CD8-positive, alpha-beta memory T cell (primary cell): ENCODE measurements at regions not wholly inside any gene's neighbourhood (a gene's known extent, or its start where the extent isn't known, plus 50 kb on each side); places are given as distances from the start of the nearest gene placed in this dataset.

Source experiments
- CTCF ChIA-PET: fragments of 350-600 bp; sonication (Branson Sonifier 250); formaldehyde crosslinking; loops from one replicate; lab custom pipeline; 2021; ENCODE audit warnings: antibody characterized with exemption; lab: Charles Lee
- POLR2A ChIA-PET: fragments of 350-600 bp; sonication (Branson Sonifier 250); formaldehyde crosslinking; loops from one replicate; lab custom pipeline; 2021; ENCODE audit warnings: antibody characterized with exemption; lab: Charles Lee
- DNase-seq, 5 donors: peaks; one replicate each; pipeline versions ENCODE4 v3.0.0 to v3.0.0-alpha.2; 2020 to 2022; ENCODE audit warnings: mixed read lengths in 1 of 5
- H3K27ac ChIP-seq: one replicate; pipeline ENCODE4 v1.7.0; 2013; ENCODE audit warnings: low read depth, mild to moderate bottlenecking, low read length, moderate library complexity
- H3K27me3 ChIP-seq: 2 replicates; pipeline ENCODE4 v1.7.0; 2013; ENCODE audit warnings: low read length, mild to moderate bottlenecking; ENCODE audit not compliant: insufficient read depth, poor library complexity, severe bottlenecking
- H3K36me3 ChIP-seq: 2 replicates; pipeline ENCODE4 v1.7.0; 2013; ENCODE audit warnings: mild to moderate bottlenecking, low read length, moderate library complexity; ENCODE audit not compliant: insufficient read depth
- H3K4me1 ChIP-seq: 2 replicates; pipeline ENCODE4 v1.7.0; 2013; ENCODE audit warnings: mild to moderate bottlenecking, low read length, moderate library complexity; ENCODE audit not compliant: insufficient read depth
- H3K4me3 ChIP-seq: 2 replicates; pipeline ENCODE4 v1.7.0; 2013; ENCODE audit warnings: mild to moderate bottlenecking, low read length
- H3K9me3 ChIP-seq: 2 replicates; pipeline ENCODE4 v1.7.0; 2013; ENCODE audit warnings: mild to moderate bottlenecking, low read length
- H3K27ac Mint-ChIP-seq, 8 donors: one replicate each; pipeline ENCODE4 v1.8.0; 2020 to 2021; ENCODE audit warnings: mixed read lengths in 8 of 8, mild to moderate bottlenecking in 6 of 8, inconsistent platforms in 3 of 8, moderate library complexity in 3 of 8
- H3K27me3 Mint-ChIP-seq, 2 donors: one replicate each; pipeline ENCODE4 v1.8.0; 2020 to 2021; ENCODE audit warnings: mixed read lengths in 2 of 2, mild to moderate bottlenecking in 1 of 2, moderate library complexity in 1 of 2
- H3K36me3 Mint-ChIP-seq, 3 donors: one replicate each; pipeline ENCODE4 v1.8.0; 2020 to 2021; ENCODE audit warnings: mixed read lengths in 3 of 3, inconsistent platforms in 1 of 3, mild to moderate bottlenecking in 1 of 3
- H3K4me1 Mint-ChIP-seq, 3 donors: one replicate each; pipeline ENCODE4 v1.8.0; 2020 to 2021; ENCODE audit warnings: mixed read lengths in 3 of 3, inconsistent platforms in 1 of 3, mild to moderate bottlenecking in 1 of 3
- H3K4me3 Mint-ChIP-seq, 7 donors: one replicate each; pipeline ENCODE4 v1.8.0; 2020 to 2021; ENCODE audit warnings: mixed read lengths in 7 of 7, mild to moderate bottlenecking in 6 of 7, moderate library complexity in 4 of 7, inconsistent platforms in 2 of 7
- H3K9me3 Mint-ChIP-seq, 5 donors: one replicate each; pipeline ENCODE4 v1.8.0; 2020 to 2022; ENCODE audit warnings: mixed read lengths in 5 of 5, mild to moderate bottlenecking in 3 of 5, moderate library complexity in 2 of 5, inconsistent platforms in 1 of 5

DNA sequence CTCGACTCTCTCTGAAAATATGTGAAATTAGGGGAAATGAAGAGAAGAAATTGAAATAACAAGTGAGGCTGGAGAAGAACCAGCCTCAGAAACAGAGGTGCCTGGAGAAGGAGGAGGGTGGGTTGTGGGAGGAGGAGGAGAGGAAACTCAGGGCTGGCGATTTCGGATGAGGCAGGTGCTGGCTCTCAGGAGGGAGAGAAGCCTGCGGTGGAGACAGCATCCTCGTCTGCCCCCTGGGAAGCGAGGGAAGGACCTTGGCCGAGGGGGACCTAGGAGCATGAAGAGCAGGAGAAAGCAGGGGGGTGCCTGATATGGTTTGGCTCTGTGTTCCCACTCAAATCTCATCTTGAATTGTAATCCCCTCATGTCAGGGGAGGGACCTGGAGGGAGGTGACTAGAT, 264.7 kb upstream of the TNRC6C start:
- H3K9me3 Mint-ChIP-seq = no peaks in the 10 kb centered on the region
- H3K27me3 Mint-ChIP-seq = peaks cover 16 to 27% of the 10 kb centered on the region in 2 donors
- H3K27ac Mint-ChIP-seq = peak overlapping the region in 1 of 8 donors; percentile 29
- Histone ChIP-seq H3K4me3 (no peak overlapping the region), H3K9me3 (no peaks in the 10 kb centered on the region), H3K36me3 (no peaks in the 10 kb centered on the region), H3K27me3 (peaks cover 5% of the 10 kb centered on the region), H3K4me1 (peaks cover 10% of the 10 kb centered on the region), H3K27ac (no peak overlapping the region)
- POLR2A ChIA-PET = no interaction called here
- DNase-seq = no peak
- H3K4me1 Mint-ChIP-seq = peaks cover 26 to 40% (median 26%) of the 10 kb centered on the region in 3 donors
- H3K36me3 Mint-ChIP-seq = no peaks in the 10 kb centered on the region
- CTCF ChIA-PET = no interaction called here
- no peak overlapping the region for H3K4me3 Mint-ChIP-seq

DNA sequence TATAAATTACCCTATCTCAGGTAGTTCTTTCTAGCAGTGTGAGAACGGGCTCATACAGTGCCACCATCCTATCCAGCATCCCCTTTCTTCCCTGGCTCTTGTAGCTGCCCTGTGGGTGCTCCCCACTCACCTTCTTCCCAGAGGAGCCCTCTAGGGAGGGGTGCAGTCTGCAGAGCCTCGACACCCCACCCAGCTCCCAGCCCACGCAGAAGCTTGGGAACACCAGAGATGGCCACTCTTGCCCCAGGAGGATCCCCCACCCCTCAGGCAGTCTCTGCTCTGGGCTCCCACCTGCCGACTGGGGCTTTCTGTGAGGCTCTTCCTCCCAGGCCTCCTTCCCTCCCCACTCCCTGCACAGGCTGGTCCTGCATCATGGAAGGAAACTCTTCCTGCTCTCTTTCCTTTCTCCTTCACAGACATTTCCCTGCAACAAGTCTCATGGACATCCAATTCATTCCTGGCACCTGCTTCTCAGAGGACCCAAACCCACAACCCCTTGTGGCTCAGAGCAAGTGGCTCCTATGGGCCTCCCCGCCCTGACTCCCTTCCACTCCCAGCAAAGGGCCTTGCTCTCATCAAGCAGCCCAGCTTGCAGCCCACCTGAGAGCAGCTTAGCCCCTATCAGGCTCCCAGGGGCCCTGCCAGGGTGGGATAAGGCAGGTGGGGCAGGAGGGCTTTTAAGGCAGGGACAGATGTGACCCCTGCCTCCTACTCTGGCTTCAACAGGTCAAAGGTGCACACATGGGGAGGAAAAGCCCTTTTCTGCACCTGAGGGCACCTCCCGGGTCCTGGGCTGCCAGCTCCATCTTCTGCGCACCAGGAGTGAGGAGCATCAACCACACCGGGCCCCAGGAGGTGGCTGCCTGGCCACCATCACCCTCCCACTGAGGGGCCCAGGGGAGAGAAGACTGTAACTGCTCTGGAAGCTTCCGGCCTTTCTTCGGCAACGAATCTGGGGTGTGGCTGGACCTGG, 263.8 kb upstream of the TNRC6C start:
- Mint-ChIP-seq H3K27me3 (peaks cover 16 to 27% of the 10 kb centered on the region in 2 donors), H3K27ac (peak overlapping the region in 1 of 8 donors; percentile 35), H3K9me3 (no peaks in the 10 kb centered on the region), H3K4me1 (peaks cover 26 to 40% (median 26%) of the 10 kb centered on the region in 3 donors), H3K4me3 (no peak overlapping the region), H3K36me3 (no peaks in the 10 kb centered on the region)
- ChIA-PET CTCF (no interaction called here), POLR2A (no interaction called here)
- DNase-seq = no peak
- no peaks in the 10 kb centered on the region for H3K9me3 ChIP-seq
- H3K27me3 ChIP-seq = peaks cover 5% of the 10 kb centered on the region
- no peaks in the 10 kb centered on the region for H3K36me3 ChIP-seq
- H3K4me1 ChIP-seq = peaks cover 10% of the 10 kb centered on the region
- no peak overlapping the region for H3K4me3 ChIP-seq
- H3K27ac ChIP-seq = no peak overlapping the region

DNA sequence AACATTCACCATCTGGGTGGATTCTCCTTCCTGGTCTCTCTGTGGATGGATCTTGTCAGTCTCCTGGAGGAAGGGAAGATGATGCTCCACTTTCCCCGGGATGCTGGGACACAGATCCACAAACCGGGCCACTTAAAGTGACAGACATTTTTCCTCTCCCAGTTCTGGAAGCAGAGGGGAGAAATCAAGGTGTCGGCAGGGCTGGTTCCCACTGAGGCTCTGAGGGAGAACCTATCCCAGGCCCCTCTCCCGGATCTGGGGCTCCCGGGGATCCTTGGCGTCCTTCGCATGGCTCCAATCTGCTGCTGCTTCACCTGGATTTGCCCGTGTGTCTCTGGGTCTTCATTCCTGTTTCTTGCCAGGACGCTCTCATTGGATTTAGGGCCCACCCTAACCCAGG, 263.1 kb upstream of the TNRC6C start:
- Mint-ChIP-seq H3K27me3 (peaks cover 16 to 27% of the 10 kb centered on the region in 2 donors), H3K9me3 (no peaks in the 10 kb centered on the region), H3K4me3 (no peak overlapping the region), H3K27ac (no peak overlapping the region), H3K4me1 (peaks cover 23 to 37% (median 23%) of the 10 kb centered on the region in 3 donors), H3K36me3 (no peaks in the 10 kb centered on the region)
- no peak overlapping the region for H3K27ac ChIP-seq
- H3K36me3 ChIP-seq = no peaks in the 10 kb centered on the region
- POLR2A ChIA-PET = no interaction called here
- DNase-seq = no peak
- CTCF ChIA-PET = interaction anchor here (0.5 kb wide), 1 partner anchor 495 kb away, joined by 3 read pairs; no protein-coding TSS in a partner anchor
- H3K9me3 ChIP-seq = no peaks in the 10 kb centered on the region
- no peak overlapping the region for H3K4me3 ChIP-seq
- peaks cover 7% of the 10 kb centered on the region for H3K4me1 ChIP-seq
- H3K27me3 ChIP-seq = peaks cover 5% of the 10 kb centered on the region

DNA sequence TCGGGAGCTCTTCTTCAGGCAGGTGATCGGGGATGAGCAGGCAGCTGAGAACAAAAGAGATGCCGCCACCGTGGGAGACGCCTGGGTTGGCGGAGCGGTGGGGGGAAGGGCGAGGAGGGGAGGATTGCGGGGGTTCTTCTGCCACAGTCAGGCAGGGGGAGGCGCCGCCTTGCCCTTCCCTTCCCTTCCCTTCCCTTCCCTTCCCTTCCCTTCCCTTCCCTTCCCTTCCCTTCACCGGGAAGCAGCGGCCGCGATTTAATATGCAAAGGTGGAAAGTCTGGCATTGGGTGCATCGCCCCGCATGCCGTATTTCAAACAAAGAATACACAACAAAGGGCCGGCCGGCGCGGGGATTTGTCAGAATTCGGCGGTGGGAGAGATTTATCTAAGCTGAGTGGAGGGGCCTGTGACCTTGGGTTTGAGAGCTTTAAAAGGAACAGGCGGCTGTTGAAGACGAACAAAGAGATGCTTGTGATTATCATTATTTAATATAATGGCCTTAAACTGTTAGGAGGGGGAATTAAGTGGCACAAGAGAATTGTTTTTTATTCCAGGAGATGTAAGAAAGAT, 262.3 kb upstream of the TNRC6C start:
- no peak for DNase-seq
- Mint-ChIP-seq H3K4me1 (peaks cover 14 to 28% (median 16%) of the 10 kb centered on the region in 3 donors), H3K9me3 (no peaks in the 10 kb centered on the region), H3K4me3 (peak overlapping the region in 1 of 7 donors; percentile 75), H3K27ac (peak overlapping the region in 1 of 8 donors; percentile 31), H3K27me3 (peaks cover 16 to 27% of the 10 kb centered on the region in 2 donors), H3K36me3 (no peaks in the 10 kb centered on the region)
- Histone ChIP-seq H3K4me3 (no peak overlapping the region), H3K27ac (no peak overlapping the region), H3K9me3 (no peaks in the 10 kb centered on the region), H3K4me1 (peaks cover 1% of the 10 kb centered on the region), H3K27me3 (peaks cover 5% of the 10 kb centered on the region), H3K36me3 (no peaks in the 10 kb centered on the region)
- POLR2A ChIA-PET = no interaction called here
- CTCF ChIA-PET = no interaction called here

DNA sequence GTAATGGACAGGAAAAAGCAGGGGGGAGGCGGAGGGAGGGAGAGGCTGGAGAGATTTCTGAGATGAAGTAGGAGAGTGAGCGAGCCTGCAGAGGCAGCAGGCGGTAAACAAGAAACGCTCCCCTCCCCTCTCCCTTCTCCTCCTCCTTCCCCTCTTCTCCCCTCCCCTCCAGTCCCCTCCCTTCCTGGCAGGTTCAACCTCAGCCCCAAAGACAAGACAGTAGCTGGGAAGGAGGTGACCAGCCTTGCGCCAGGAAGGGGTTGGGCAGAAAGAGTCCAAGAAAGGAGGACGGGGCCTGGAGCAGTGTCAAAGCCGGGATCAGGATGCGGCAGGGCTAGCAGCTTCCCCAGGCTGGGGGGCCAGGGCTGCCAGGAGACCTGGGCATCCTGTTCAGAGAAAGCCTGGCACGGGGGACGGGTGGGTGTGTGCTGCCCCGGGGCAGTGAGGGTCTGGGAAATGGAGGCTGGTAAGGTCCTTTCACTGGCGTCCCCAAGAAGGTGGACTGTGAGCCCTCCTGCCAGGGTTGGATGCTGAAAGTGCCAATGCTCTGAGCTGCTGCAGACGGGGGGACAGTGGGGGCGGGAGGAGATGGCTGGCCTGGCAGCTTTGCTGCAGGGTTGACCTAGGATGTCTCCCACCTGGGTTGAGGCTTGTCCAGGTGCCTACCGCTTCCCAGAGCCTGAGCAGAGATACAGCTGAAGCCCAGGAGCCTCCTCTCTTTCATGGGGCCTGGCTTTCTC, 261.6 kb upstream of the TNRC6C start:
- Histone ChIP-seq H3K27me3 (peaks cover 5% of the 10 kb centered on the region), H3K9me3 (no peaks in the 10 kb centered on the region), H3K4me1 (no peaks in the 10 kb centered on the region), H3K4me3 (no peak overlapping the region), H3K36me3 (no peaks in the 10 kb centered on the region), H3K27ac (no peak overlapping the region)
- Mint-ChIP-seq H3K27me3 (peaks cover 18 to 27% of the 10 kb centered on the region in 2 donors), H3K4me1 (peaks cover 10 to 23% (median 13%) of the 10 kb centered on the region in 3 donors), H3K27ac (no peak overlapping the region), H3K9me3 (peaks cover 0 to 5% (median 3%) of the 10 kb centered on the region in 5 donors), H3K36me3 (no peaks in the 10 kb centered on the region), H3K4me3 (no peak overlapping the region)
- POLR2A ChIA-PET = no interaction called here
- CTCF ChIA-PET = no interaction called here
- no peak for DNase-seq

DNA sequence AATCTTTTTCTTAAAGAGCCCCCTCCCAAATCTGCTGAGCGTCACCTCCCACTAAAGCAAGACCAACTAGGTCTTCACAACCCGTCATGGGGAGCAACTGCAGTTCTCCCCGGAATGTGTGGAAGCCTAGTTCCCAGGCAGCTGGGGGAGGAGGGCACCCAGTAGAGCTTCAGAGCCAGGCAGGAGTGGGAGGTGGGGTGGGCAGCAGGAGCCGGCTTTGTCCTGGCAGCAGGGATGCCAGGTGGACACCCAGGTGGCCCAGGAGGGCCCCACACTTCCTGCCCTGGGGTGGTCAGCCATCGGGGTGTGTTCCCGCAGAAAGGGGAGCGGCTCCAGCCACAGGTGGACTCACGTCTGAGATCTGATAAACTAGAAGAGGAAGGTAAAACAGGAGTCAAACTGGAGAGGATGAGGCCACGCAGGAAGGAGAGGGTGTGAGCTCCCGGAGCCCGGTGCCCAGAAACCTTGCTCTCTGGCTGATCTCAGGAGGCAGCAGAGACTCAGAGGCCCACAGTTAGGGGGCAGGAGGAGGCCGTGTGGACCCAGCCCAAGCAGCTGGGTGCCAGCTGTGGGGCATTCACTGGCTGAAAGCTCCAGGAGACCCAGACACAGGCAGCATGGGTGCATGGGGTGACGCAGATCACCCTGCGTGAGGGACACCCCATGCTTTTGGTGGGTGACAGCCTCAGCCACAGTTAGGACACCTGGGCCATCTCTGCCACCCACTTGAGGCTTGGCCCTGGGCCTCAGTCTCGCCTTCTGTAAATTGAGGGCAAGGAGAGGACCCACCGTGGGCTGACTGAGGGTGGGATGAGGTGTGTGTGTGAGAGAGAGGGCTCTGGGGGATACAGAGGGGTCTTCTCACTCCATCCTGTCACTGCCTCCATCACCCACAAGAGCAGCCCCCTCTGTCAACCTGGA, 260.8 kb upstream of the TNRC6C start:
- Histone ChIP-seq H3K27ac (no peak overlapping the region), H3K4me3 (no peak overlapping the region), H3K9me3 (no peaks in the 10 kb centered on the region), H3K27me3 (peaks cover 5% of the 10 kb centered on the region), H3K36me3 (no peaks in the 10 kb centered on the region), H3K4me1 (no peaks in the 10 kb centered on the region)
- Mint-ChIP-seq H3K27me3 (peaks cover 21 to 23% of the 10 kb centered on the region in 2 donors), H3K27ac (no peak overlapping the region), H3K4me1 (peaks cover 2 to 15% (median 10%) of the 10 kb centered on the region in 3 donors), H3K36me3 (peaks cover 0 to 5% (median 3%) of the 10 kb centered on the region in 3 donors), H3K4me3 (no peak overlapping the region), H3K9me3 (peaks cover 0 to 10% (median 9%) of the 10 kb centered on the region in 5 donors)
- ChIA-PET CTCF (no interaction called here), POLR2A (no interaction called here)
- DNase-seq = no peak

DNA sequence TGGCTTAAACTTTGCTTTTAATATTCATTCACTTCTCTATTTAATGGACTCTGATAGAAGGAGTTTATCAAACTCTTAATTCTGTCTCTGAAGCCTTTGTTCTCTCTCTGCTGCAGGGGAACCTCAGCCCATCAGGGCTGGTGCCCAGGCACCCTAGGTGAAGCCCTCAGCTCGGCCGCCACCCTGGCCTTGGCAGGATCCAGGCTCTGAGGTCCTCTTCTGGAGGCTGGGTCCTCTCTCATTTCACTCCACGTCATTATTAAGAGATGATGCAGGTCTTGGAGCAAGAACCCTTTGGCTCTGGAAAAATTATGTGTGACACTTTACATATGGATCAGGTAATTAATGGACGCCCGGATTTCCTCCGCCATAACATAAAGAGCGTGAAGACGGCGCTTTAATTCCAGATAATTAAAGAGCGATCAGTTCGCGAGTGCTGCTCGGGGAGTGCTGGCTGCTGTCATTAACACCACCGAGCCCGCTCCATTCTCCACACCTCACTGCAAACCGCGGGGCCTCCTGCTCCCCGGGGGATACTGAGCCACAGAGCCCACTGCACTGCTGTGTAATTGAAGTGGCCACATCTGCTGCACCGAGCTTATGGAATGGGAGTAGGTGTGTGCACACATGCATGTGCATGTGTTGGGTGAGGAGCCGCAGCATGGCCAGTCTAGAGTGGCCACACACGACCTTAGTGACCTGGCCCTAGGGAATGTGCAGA, 259.4 kb upstream of the TNRC6C start:
- ChIA-PET POLR2A (no interaction called here), CTCF (no interaction called here)
- Histone ChIP-seq H3K9me3 (peaks cover under 1% of the 10 kb centered on the region), H3K4me1 (no peaks in the 10 kb centered on the region), H3K27ac (no peak overlapping the region), H3K36me3 (no peaks in the 10 kb centered on the region), H3K4me3 (no peak overlapping the region), H3K27me3 (peaks cover 5% of the 10 kb centered on the region)
- DNase-seq = no peak
- H3K9me3 Mint-ChIP-seq = peaks cover 5 to 22% (median 17%) of the 10 kb centered on the region in 5 donors
- H3K4me1 Mint-ChIP-seq = peaks cover 0 to 9% (median 5%) of the 10 kb centered on the region in 3 donors
- no peak overlapping the region for H3K4me3 Mint-ChIP-seq
- H3K27ac Mint-ChIP-seq = peak overlapping the region in 1 of 8 donors; percentile 11
- H3K27me3 Mint-ChIP-seq = peaks cover 23 to 27% of the 10 kb centered on the region in 2 donors
- peaks cover 0 to 16% (median 3%) of the 10 kb centered on the region in 3 donors for H3K36me3 Mint-ChIP-seq
